A549 (cell line): ENCODE measurements at regions not wholly inside any gene's neighbourhood (a gene's known extent, or its start where the extent isn't known, plus 50 kb on each side); places are given as distances from the start of the nearest gene placed in this dataset.

Experiments used
- ATAC-seq, 2 experiments: fragments of 200-7000 bp in 1 of 2; fragments of >200 bp in 1 of 2; cut with Nextera tagmentation in 1 of 2; cut with Tn5 transposase in 1 of 2; 3 replicates each; pipeline versions ENCODE4 v1.8.0 to v1.9.1; 2018 to 2020; ENCODE audit warnings: mild to moderate bottlenecking in 1 of 2, moderate library complexity in 1 of 2
- CTCF ChIA-PET: fragments of 300-600 bp; sonication (Branson Sonifier 250); formaldehyde crosslinking; extraction: SDS; loops from one replicate; lab custom pipeline; 2021; ENCODE audit warnings: antibody characterized with exemption, inconsistent platforms; lab: Yijun Ruan, JAX
- POLR2A ChIA-PET: fragments of 350-600 bp; formaldehyde crosslinking; extraction: SDS; loops from one replicate; lab custom pipeline; 2021; ENCODE audit warnings: antibody characterized with exemption, inconsistent platforms; lab: Yijun Ruan, JAX
- DNase-seq, 2 experiments: peaks; one replicate each; pipeline versions ENCODE4 v3.0.0 to v3.0.0-alpha.2; 2011 to 2016; ENCODE audit warnings: low read depth in 1 of 2, low spot score in 1 of 2
- FAIRE-seq: peaks from 2 replicates; lab custom pipeline; 2011; peaks lifted over from hg19 to GRCh38; lab: Jason Lieb, UNC
- H3K27ac ChIP-seq, 2 experiments: fragments of >200 bp; sonication (Bioruptor Twin); formaldehyde crosslinking; 3 replicates each; pipeline ENCODE4 v1.5.1; 2016 to 2017
- H3K4me1 ChIP-seq: fragments of >200 bp; sonication (Bioruptor Twin); formaldehyde crosslinking; 3 replicates; pipeline ENCODE4 v1.6.1; 2016
- H3K4me2 ChIP-seq: fragments of >200 bp; sonication (Bioruptor Twin); formaldehyde crosslinking; 3 replicates; pipeline ENCODE4 v1.6.1; 2016
- H3K4me3 ChIP-seq: fragments of >200 bp; sonication (Bioruptor Twin); formaldehyde crosslinking; 3 replicates; pipeline ENCODE4 v1.5.1; 2016
- H3K9me3 ChIP-seq: fragments of >200 bp; sonication (Bioruptor Twin); formaldehyde crosslinking; 3 replicates; pipeline ENCODE4 v1.6.1; 2016
- CBX8 ChIP-seq: fragments of 200-600 bp; sonication (generic); IDR thresholded peaks from 2 replicates; pipeline ENCODE4 v1.6.1; 2016
- CHD2 ChIP-seq: fragments of 150-350 bp; IDR thresholded peaks from 2 replicates; pipeline ENCODE4 v1.6.1; 2014; ENCODE audit warnings: low read length; ENCODE audit not compliant: partially characterized antibody
- FOSL2 ChIP-seq, 2 experiments: fragments of 450-650 bp in 1 of 2; fragments of >200 bp in 1 of 2; sonication (Bioruptor Twin) in 1 of 2; formaldehyde crosslinking; IDR thresholded peaks; 2 replicates each; pipeline versions ENCODE4 v1.5.0 to v1.6.1; 2016 to 2020; ENCODE audit warnings: mild to moderate bottlenecking in 1 of 2, moderate library complexity in 1 of 2
- FOXS1 ChIP-seq: fragments of 250-450 bp; sonication (Bioruptor Pico); IDR thresholded peaks from 2 replicates; pipeline ENCODE4 v1.5.0; 2020; ENCODE audit warnings: mild to moderate bottlenecking, moderate library complexity
- HEYL ChIP-seq: fragments of 250-450 bp; sonication (Bioruptor Pico); IDR thresholded peaks from 2 replicates; pipeline ENCODE4 v1.8.0; 2021; ENCODE audit warnings: mild to moderate bottlenecking, moderate library complexity
- HOXA7 ChIP-seq: fragments of 250-450 bp; sonication (Bioruptor Pico); IDR thresholded peaks from 2 replicates; pipeline ENCODE4 v1.5.0; 2020; ENCODE audit warnings: mild to moderate bottlenecking, moderate library complexity
- HOXB5 ChIP-seq: fragments of 250-450 bp; sonication (Bioruptor Pico); IDR thresholded peaks from 2 replicates; pipeline ENCODE4 v1.5.0; 2020; ENCODE audit warnings: mild to moderate bottlenecking, moderate library complexity
- JUN ChIP-seq, 2 experiments: fragments of >200 bp; sonication (Bioruptor Twin); formaldehyde crosslinking; IDR thresholded peaks; 2 replicates in 1 of 2; 3 replicates in 1 of 2; pipeline ENCODE4 v1.6.1; 2016 to 2017
- KDM5A ChIP-seq: fragments of 200-600 bp; sonication (generic); IDR thresholded peaks from 2 replicates; pipeline ENCODE4 v1.6.1; 2016; ENCODE audit warnings: antibody characterized with exemption, mild to moderate bottlenecking
- NFE2L2 ChIP-seq: fragments of 150-350 bp; conservative IDR thresholded peaks from 2 replicates; pipeline ENCODE4 v1.6.1; 2014; ENCODE audit warnings: low read length
- POLR2A ChIP-seq: IDR thresholded peaks from 2 replicates; pipeline ENCODE4 v1.6.1; 2012; ENCODE audit warnings: mild to moderate bottlenecking, low read length
- REST ChIP-seq: fragments of 200-600 bp; sonication (generic); IDR thresholded peaks from 2 replicates; pipeline ENCODE4 v1.6.1; 2016; ENCODE audit warnings: antibody characterized with exemption, mild to moderate bottlenecking, moderate library complexity
- RNF2 ChIP-seq: fragments of 200-600 bp; sonication (generic); IDR thresholded peaks from 2 replicates; pipeline ENCODE4 v1.6.1; 2016; ENCODE audit warnings: low read depth, mild to moderate bottlenecking, antibody characterized with exemption, moderate library complexity, borderline replicate concordance
- SMC3 ChIP-seq: fragments of >200 bp; sonication (Bioruptor Twin); formaldehyde crosslinking; IDR thresholded peaks from 3 replicates; pipeline ENCODE4 v1.6.1; 2018; ENCODE audit warnings: inconsistent platforms
- WGBS: methylation state at CpG from one replicate; pipeline ENCODE4 v1.1.6; 2017; ENCODE audit errors: missing lambda C conversion rate; 5-methylcytosine and 5-hydroxymethylcytosine counted together

- H3K9me3 ChIP-seq: no peaks in the 10 kb centered on the region
- no peak for TF ChIP-seq FOXS1
- POLR2A ChIA-PET: no interaction called here
Measured at GRCh38 chr11:134668076-134668475, 256.0 kb upstream of the B3GAT1 start.

GRCh38 chr11:134667505-134667904, 255.5 kb upstream of the B3GAT1 start:
- Histone ChIP-seq H3K9me3 (no peaks in the 10 kb centered on the region), H3K4me3 (no peak overlapping the region), H3K27ac (no peak overlapping the region), H3K4me1 (no peaks in the 10 kb centered on the region)
- no peak for DNase-seq
- POLR2A ChIA-PET: no interaction called here
- 34% methylated on average over 4 of the region's 9 CpGs for WGBS
- TF ChIP-seq SMC3 (no peak), POLR2A (no peak)
- TF ChIP-seq, all 56 proteins: peak for 0
- ATAC-seq (no peak), FAIRE-seq (no peak)
- CTCF ChIA-PET: no interaction called here
- no peak overlapping the region for H3K4me2 ChIP-seq

More at GRCh38 chr11:134668076-134668475, 256.0 kb upstream of the B3GAT1 start:
- H3K4me1 ChIP-seq: no peaks in the 10 kb centered on the region
- CTCF ChIA-PET: no interaction called here
- FAIRE-seq (no peak), DNase-seq (no peak), ATAC-seq (no peak)
- H3K27ac ChIP-seq: no peak overlapping the region
- no peak overlapping the region for H3K4me2 ChIP-seq
- no peak overlapping the region for H3K4me3 ChIP-seq
- WGBS: 0% methylated on average over 9 of the region's 15 CpGs

- no peak for TF ChIP-seq HEYL (CRISPR knock-in tag)
- H3K27ac ChIP-seq: no peak overlapping the region
- H3K4me3 ChIP-seq: no peak overlapping the region
- FAIRE-seq (no peak), DNase-seq (no peak), ATAC-seq (no peak)
- no peaks in the 10 kb centered on the region for H3K9me3 ChIP-seq
- H3K4me1 ChIP-seq: no peaks in the 10 kb centered on the region
- WGBS: 4% methylated on average over 4 of the region's 4 CpGs
- ChIA-PET POLR2A (no interaction called here), CTCF (no interaction called here)
- H3K4me2 ChIP-seq: no peak overlapping the region
Measured at GRCh38 chr11:134667175-134667500, 255.1 kb upstream of the B3GAT1 start.

- Histone ChIP-seq H3K4me2 (no peak overlapping the region), H3K4me1 (no peaks in the 10 kb centered on the region), H3K4me3 (no peak overlapping the region), H3K27ac (no peak overlapping the region), H3K9me3 (no peaks in the 10 kb centered on the region)
- CTCF ChIA-PET: no interaction called here
- TF ChIP-seq RNF2 (no peak), CHD2 (no peak), CBX8 (no peak)
- DNase-seq: no peak
- FAIRE-seq: no peak
- 6% methylated on average over 11 of the region's 13 CpGs for WGBS
- no peak for ATAC-seq
- POLR2A ChIA-PET: no interaction called here
Measured at GRCh38 chr11:134666273-134667174, 254.5 kb upstream of the B3GAT1 start.

- Histone ChIP-seq H3K4me3 (no peak overlapping the region), H3K27ac (no peak overlapping the region), H3K4me1 (no peaks in the 10 kb centered on the region), H3K4me2 (no peak overlapping the region), H3K9me3 (no peaks in the 10 kb centered on the region)
- FAIRE-seq: no peak
- no peak for DNase-seq
- no peak for ATAC-seq
- WGBS: 24% methylated on average over 19 of the region's 19 CpGs
- CTCF ChIA-PET: no interaction called here
- TF ChIP-seq HEYL (CRISPR knock-in tag) (no peak), HOXA7 (CRISPR knock-in tag) (no peak), JUN (IDR thresholded peaks at IDR 0.05) (no peak), REST (no peak), HOXB5 (CRISPR knock-in tag) (no peak), KDM5A (no peak), NFE2L2 (no peak), FOSL2 (IDR thresholded peaks at IDR 0.05) (no peak), FOSL2 (CRISPR knock-in tag; IDR thresholded peaks at IDR 0.05) (no peak)
- TF ChIP-seq, all 56 proteins: peak for 0
- POLR2A ChIA-PET: no interaction called here
Measured at GRCh38 chr11:134665571-134666270, 253.7 kb upstream of the B3GAT1 start.
